ENCODE measurements at regions not wholly inside any gene's neighbourhood (a gene's known extent, or its start where the extent isn't known, plus 50 kb on each side); places are given as distances from the start of the nearest gene placed in this dataset.

DNA sequence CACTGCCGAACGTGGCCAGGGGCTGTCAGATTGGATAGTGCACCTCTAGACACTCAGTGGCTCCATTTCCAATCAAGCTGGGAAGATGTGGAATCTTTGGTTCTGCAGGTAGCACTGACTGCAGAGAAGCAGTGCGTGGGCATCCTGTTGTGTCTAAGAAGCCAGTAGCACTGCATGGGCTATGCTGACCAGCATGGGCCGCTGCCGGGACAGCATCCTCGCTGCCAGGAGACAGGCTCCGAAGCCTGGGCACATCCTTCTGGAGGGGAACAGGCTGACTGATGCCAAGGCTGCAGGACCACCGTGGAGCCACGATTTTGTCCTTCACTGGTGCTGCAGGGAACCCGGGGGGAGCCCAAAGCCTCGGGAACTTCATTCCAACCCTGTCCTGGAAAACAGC is 649.4 kb downstream of the NPHP4 start:
- no peak for DNase-seq (ENCODE audit: low read depth in 3 of 3)

DNA sequence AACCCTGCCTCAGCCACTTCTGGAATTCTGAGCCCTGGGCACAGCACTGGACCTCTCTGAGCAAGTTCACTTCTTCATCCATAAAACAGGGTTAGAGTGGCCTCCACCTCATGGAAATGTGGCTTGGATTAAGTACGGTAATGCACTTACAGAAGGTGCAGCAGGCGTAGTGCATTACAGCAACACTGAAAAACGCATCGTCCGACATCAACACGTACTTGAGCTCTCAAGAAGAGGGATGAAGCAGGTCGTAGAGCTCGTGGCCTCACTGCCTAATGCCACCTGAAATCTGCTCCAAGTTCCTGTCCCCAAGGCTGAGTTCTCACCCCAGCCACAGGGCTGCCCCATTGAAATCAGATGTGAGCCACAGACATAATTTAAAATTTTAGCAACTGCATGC is 650.1 kb downstream of the NPHP4 start:
- DNase-seq (ENCODE audit: low read depth in 3 of 3) = no peak

DNA sequence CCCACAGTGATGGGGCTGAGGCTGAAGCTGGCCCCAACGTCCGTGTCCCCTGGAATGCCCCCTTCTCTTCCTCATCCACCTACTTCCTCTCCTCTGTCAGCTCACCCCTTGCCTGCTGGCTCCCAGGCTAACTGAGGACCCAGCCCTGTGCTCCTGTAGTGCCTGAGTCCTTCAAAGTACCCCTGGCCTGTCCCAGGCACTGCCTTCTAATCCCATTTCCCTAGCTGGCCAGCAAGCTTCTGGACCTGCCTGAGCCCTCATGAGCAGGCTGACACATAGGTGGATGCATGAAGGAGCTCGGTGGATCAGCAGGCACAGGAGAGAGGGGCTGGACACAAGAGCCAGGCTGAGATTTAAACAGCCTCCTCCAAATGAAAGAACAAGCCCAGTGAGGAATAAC is 650.8 kb downstream of the NPHP4 start:
- DNase-seq (ENCODE audit: low read depth in 3 of 3) = no peak

DNA sequence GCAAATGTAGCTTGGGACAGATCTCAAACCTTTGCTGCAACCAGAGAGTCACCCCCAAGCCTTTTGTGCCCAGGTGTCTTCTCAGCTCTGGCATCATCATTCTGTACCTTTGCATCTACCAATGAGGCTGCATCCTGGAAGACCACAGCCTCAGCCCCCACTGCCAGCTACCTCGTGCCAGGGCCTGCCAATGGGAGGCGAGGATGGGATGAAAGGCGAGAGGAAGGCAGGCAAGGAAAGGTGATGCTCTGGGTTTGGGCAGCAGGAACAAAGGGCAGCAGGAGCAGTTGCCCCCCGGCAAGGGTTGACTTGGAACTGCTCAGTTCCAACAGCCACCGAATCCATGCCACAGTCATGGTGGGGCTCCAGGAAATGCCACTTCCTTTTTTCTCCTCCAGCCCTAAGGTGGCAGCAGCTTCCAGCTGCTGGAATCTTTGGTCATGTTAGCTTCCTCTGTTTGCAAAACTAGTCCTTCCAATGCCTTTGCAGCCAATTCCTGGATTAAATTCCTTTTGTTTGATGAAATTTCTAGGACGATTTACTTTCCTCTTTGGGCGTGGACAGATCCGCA is 651.6 kb downstream of the NPHP4 start:
- no peak for DNase-seq (ENCODE audit: low read depth in 3 of 3)

DNA sequence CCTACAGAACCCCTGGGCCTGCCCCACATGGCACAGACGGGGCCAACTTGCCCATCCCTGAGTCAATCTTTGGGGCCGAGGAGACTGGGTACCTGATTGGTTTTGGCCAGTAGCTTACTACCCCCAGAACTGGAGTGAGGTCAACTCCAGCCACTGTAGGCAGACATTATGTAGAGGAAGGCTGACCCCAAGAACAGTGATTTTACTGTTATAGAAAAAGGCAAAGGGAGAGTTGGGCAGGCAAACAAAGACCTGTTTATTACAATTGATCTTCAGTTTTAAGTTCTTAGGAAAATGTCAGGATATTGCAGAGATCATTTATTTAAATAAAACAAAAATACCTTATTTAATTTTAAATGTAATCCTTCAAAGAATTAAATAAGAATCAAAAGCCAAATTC is 653.8 kb downstream of the NPHP4 start:
- DNase-seq (ENCODE audit: low read depth in 3 of 3) = no peak

DNA sequence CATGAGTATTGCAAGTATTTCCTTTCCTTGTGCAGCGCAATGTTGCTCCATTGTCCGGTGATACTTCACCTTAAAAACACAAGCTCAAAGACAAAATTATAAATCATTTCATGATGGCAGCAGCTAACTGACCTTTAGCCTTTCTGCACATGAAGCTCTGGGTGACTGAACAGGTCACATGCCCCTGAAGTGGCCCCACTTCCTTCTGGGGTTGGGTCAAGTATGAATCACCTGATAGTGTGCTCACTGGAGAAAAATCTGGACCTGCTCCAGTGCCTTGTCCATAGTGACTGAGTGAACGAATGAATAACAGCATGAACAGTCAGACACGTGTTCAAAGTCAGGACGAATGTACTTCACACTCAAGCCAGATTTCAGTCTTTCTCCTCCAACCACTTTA is 658.9 kb downstream of the NPHP4 start:
- DNase-seq (ENCODE audit: low read depth in 3 of 3) = no peak

DNA sequence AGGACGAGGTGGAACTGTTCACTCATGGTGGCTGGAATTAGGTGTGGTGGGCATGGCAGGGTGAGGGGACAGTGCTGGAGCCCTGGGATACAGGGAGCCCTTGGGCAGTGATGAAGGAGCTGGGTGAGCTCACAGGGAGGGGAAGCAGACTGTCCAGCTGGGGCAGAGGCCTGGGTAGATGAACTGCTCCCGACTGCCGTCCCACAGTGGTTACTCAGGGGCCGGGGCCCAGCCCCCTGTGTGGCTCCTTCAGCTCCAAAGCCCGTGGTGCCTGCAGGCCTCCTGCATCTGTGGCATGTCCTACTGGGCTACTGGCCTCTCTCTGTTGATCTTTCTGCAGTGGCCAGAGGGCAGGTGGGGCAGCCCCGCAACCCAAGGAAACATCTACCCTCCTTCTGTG is 661.1 kb downstream of the NPHP4 start:
- no peak for DNase-seq (ENCODE audit: low read depth in 3 of 3)

DNA sequence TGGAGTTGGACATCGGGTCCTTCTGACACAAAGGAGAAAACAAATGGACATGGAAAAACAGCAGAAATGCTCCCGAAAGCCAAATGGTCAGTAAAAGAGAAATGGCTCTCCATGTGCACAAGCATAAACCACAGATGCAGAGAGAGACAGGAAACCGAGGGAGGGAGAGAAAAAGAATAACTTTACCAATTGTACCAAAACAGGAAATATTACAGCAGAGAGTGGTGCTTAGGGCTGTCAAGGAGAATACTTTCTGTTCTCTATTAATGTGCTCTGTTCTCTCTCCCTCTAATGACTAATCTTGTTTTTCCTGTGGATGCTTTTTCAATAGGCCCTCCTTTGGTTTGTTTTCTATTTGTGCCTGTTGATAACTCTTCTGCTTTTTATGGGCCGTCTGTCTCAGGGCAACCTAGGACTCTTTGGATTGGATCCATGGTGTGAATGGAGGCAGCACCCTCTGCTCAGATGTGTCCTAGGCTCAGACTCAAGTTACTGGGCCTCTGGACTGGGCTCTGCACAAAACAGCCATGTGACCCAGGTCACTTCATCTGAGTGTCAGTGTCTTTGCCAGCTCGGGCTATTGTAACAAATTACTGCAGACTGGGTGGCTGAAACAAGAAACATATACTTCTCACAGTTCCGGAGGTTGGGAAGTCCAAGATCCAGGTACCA is 663.0 kb downstream of the NPHP4 start:
- no peak for DNase-seq (ENCODE audit: low read depth in 3 of 3)

DNA sequence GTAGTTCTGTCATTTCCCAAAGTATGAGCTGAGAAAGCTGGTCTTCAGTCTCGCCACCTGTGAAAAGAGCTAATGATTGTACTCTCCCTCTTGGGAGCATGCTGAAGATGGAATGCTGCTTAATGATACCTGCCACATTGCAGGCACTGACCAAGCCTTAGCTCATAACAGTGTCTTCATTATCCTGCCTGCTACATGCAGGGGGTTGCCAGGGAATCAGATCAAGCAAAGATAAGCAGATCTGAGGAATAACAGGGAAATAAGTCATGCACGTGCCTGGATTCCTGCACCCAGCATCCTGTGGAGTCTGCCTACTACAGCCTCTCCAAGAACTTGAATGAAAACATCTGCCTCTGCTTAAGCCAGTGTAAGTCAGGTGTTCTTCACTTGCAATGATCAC is 667.3 kb downstream of the NPHP4 start:
- DNase-seq (ENCODE audit: low read depth in 3 of 3) = no peak

DNA sequence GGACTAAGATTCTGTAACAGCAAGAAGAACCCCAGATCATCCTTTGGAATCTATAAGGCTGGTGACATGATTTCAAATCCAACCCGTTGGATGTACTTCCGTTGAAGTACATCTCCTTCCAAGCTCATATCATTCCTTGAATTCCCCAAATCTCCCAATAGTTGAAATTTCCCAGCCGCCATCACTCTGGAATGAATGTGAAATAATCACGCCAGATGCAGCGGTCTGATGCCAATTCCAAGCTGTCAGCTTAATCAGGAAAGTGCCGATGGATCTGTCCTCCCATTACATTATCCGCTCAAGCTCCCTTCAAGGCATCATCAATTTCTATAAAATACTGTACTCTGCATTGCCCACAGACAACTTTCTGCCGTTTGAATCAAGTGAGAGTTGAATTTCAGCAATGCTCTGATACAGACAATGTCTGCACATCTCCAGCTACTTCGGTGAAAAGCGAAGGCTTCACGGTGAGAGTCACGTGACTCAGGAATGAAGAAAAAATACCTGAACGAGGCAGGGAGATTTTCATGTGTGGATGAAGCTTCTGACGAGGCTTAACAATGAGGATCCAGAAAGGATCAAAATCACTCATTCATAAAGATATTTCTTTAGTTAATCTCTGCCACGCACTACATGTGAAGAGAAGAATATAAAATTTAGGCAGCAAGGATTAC is 663.9 kb downstream of the AJAP1 start:
- DNase-seq (ENCODE audit: low read depth in 3 of 3) = no peak

DNA sequence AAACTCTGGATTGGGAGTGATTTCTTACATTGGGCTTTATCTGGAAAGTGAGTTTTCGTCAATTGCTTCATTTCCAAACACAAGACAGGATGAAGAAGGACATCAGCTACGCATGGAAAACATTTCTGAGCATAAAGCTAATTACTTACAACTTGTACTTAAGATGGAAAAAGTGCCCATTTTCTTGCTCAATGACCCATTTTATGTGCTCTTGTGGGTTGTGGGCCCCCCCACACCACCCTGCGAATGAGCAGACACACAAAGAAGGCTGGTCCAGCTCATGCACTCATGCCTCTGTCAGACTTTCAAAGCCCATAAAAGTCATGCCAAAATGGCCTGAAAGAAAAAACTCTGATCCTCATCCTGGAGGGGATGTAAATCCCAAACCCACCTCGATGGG is 663.0 kb downstream of the AJAP1 start:
- no peak for DNase-seq (ENCODE audit: low read depth in 3 of 3)

DNA sequence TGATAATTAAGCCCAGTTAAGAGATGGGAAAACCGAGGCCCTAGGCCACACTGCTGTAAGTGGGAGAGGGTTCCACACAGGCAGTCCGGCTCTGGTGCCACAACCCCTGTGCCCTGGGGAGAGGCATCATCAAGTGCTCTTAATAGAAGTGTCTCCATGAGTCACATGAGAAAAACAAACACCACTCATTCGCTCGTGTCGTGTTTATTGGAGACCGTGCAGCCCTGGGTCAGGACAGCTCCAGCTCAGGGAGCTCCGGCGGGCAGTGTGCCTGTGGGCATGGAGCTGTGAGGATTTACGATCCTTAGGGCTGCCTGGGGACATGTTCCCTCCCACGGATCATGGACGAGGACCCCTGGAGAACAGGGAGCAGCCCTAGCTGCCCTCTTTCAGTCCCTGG is 658.5 kb downstream of the AJAP1 start:
- no peak for DNase-seq (ENCODE audit: low read depth in 3 of 3)

DNA sequence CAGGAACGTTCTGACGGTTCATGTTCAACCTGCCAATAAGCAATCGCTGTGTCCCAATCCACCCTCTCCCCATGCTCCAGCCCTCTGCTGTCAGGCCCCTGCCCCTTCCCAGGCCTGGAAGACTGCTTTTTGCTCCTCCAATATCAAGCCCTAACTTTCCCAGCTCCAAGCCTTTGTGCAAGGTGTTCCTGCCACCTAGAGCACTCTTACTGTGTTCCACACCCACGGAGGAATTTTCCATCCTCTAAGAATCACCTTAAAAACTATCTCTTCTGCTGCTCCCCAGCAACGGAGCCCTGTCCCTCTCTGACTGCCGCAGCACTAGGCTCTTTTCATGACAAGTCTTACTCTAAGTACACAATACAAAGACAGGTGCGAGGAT is 657.9 kb downstream of the AJAP1 start:
- DNase-seq (ENCODE audit: low read depth in 3 of 3) = no peak

DNA sequence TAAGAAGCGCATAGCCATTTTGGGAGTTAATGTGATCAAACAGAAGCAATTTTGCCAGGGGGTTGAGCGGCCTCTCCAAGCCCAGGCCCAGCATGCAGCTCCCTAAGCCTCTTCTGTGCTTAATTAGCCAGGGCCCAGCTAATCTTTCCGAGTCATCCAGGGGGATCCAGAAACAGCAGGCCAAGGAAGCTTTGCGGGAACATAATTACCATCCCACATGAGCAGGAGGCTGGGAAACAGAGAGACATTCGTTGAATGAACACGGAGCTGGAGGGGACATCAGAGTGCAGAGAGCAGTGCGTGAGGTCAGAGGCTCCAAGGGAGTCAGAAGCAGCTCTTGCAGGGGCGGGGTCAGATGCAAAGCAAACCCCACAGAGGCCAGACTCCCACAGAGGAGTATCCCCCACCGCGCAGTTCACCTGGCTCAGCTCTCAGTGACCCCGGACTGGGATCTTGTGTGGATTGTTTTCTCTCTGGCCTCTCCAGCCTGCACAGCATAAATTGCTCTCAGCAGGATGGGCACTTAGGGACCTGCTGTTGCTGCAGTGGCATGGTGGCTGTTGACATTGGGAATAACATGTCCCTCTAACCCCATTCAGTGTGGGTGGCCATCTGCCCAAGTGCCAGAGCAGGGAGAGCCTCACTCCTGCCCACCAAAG is 657.4 kb downstream of the AJAP1 start:
- no peak for DNase-seq (ENCODE audit: low read depth in 3 of 3)

DNA sequence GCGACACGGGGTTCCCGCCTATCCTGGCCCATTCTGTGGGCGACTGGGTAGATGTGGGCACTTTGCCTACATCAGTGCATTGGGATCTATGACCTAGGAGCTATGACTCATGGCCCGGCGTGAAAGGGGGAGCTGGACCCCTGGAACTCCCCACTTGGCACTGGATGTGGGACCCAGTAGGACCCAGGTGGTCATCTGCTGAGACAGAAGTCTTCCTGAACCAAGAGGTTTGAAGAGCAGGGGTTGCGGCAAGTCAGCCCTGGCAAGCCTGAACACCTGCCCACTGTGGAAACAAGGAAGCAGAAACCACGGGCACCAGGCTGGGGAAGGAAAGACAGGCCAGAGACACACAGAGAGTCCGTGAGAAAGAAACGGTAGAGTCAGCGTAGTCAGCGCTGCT is 656.7 kb downstream of the AJAP1 start:
- no peak for DNase-seq (ENCODE audit: low read depth in 3 of 3)

DNA sequence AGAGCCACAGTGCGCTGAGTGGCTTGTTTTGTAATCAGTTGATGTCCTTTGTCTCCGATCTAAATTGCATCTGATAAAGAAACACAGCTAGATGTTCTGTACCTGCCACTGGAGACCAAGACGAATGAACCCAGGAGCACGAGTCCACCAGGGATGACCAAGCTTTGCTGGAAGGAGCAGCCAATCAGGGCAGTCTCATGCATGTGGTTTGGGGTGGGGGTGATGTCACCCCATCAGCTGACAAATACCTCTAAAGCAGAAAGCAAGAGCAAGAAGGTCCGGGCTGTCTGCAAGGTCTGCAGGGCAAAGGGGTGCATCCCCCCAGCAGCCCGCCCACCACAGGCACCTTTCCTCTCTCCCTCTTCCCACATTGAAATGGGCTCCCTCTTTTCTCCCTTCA is 653.8 kb downstream of the AJAP1 start:
- no peak for DNase-seq (ENCODE audit: low read depth in 3 of 3)

DNA sequence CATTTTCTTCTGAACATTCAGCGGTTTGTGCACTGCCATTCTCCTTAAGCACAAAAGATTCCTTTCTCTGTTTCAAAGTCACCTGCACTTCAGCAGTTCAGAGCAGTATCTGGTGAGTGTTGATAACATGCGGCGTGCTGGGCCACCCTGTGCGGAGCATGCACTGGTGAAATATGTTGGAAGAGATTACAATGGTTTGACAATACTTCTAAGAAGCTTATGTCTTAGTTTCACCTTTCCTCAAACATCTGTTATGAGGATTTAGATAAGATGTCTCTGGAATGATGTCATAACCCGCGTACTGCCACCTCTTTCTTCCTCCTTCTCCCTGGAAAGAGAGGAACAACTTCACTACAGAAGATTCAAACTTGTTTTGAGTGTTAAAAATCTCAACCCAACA is 650.3 kb downstream of the AJAP1 start:
- DNase-seq (ENCODE audit: low read depth in 3 of 3) = no peak

DNA sequence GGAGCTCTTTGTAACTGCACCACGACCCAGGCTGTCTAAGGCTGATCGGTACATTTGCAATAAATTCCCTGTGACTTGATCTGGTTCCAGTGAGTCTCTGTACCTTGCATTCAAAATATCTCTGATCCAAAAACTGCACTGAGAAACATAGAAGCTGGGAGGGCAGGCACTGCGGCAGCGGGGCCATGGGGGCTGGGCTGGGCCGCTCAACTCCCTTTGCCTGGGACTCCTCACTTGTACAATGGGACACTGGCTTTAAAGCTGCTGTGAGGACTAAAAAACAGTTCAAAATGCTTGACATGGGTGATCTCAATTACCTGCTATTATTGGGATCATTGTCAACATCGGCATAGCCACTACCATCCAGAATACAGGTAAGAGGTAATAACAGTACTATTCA is 644.0 kb downstream of the AJAP1 start:
- no peak for DNase-seq (ENCODE audit: low read depth in 3 of 3)

DNA sequence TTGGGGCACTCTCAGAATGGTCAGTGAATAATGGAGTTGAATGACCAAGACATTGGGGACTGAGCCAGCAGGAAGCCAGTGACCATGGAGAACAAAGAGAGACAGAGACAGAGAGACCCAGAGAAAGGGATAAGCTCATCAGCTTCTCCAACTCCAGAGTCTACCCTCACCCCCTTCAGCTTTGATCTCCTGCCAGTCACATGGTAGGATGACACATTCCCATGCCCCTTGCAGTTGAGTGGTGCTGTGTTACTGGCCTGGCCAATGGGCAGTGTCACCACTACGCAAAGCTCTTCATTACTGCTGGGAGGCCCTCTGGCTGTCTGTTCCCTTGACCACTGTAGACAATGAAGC is 643.5 kb downstream of the AJAP1 start:
- no peak for DNase-seq (ENCODE audit: low read depth in 3 of 3)

DNA sequence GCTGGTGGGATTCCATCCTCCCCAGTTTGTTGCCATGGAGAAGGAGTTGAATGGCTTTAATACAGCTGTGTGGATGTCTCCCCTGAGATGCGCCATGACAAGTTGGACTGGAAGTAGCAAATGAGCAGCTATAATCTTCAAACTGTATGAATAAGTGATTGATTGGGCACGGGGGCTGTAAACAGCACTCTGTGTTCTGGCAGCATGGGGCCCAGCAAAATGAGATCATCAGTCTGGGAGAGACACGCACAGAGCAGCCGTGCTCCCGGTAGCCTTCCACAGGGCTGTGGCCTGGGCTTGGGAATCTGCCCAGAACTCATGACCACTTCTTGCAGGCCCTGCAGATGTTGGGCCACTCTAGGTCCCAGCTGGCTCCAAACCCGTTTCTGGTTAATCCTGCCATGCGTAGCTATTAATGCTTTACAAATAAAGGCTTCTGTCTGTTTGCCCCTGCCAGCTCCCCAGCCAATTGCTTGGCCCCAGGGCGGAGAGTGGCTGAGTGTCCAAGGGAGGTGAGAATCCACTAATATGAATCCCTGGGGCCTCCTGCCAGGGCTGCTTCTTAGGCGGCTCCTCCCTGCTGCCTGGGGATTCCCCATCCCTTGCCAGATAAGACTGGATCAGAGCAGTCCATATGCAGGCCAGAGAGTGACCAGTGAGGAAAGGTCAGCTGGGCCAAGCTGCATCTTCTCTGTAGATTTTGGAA is 642.9 kb downstream of the AJAP1 start:
- DNase-seq (ENCODE audit: low read depth in 3 of 3) = no peak

DNA sequence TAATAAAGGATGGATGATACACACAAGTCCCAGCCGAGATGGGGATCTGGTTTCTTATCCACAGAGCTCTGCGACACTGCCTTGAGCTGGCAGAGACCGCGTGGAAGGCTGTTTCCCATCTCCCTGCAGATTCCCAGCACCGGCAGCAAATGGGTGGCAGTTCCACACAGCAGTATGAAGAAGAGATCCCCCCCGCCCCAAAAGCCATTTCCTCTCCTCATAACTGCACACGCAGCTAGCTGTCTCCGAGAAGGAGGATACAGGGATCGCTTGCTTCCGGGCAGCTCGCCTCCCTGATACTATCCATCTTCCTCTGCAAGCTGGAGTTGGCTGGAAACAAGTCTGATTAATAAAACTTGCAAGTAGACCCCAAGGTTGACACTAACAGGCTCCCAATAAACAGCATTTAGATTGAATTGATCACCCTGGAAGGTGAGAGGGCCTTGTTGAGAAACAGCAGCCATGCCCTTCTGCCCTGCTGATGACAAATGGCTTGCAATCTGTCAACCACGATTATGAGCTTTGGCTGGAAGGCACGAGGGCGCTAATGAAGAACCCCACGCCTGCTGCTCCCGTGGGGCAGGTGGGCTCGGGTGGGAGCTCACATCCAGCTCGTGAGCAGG is 642.3 kb downstream of the AJAP1 start:
- DNase-seq (ENCODE audit: low read depth in 3 of 3) = no peak

DNA sequence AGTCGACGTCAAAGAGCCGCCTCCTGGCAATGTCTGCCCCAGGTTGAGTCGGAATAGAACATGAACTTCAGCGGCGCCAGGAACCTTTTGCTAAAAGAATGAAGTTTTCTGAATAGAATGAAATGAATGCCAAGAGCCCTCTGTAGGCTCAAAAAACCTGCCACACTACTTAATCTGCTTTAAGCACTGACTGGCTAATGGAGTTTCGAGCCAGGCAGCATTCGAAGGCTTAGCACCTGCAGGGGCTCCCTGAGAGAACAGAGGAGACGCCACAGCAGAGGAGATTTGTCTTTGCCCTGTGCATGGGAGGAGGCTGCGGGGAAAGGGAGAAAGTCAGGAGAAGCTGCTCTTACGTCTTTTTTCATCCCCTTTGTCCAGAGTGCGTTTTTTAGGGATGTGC is 641.7 kb downstream of the AJAP1 start:
- DNase-seq (ENCODE audit: low read depth in 3 of 3) = no peak

Data from stimulated activated CD4-positive, alpha-beta T cell treated with anti-CD3 and anti-CD28 coated beads, TNF-alpha, amount 100 ng/mL, for 24 hours (primary cell).